ENCODE measurements at regions not wholly inside any gene's neighbourhood (a gene's known extent, or its start where the extent isn't known, plus 50 kb on each side); places are given as distances from the start of the nearest gene placed in this dataset.

GRCh38 chr9:108392877-108393276, 462.9 kb downstream of the ACTL7B start:
- ChIA-PET POLR2A (no interaction called here), CTCF (no interaction called here)
- WGBS (ENCODE audit: insufficient coverage): no CpG with 5 or more reads among the region's 1 CpG

GRCh38 chr9:108389056-108389455, 466.7 kb downstream of the ACTL7B start:
- H3K36me3 ChIP-seq (ENCODE audit: control insufficient read depth in 4 of 4, insufficient read depth in 4 of 4, low read length in 3 of 4): no peaks in the 10 kb centered on the region
- no peak overlapping the region for H3K4me3 ChIP-seq (ENCODE audit: control insufficient read depth in 1 of 7, extremely low read depth in 1 of 7, insufficient read depth in 4 of 7, low read depth in 2 of 7, low read length in 6 of 7)
- H3K9me3 ChIP-seq (ENCODE audit: control extremely low read depth in 1 of 5, control insufficient read depth in 4 of 5, insufficient read depth in 2 of 5, low read depth in 1 of 5, low read length in 4 of 5): no peaks in the 10 kb centered on the region
- no peaks in the 10 kb centered on the region for H3K4me1 ChIP-seq (ENCODE audit: control extremely low read depth in 1 of 4, control insufficient read depth in 4 of 4, insufficient read depth in 4 of 4, low read length in 3 of 4)
- no peak overlapping the region for H3K27ac ChIP-seq (ENCODE audit: insufficient read depth in 1 of 2, low read depth in 1 of 2, low read length in 2 of 2, poor library complexity in 1 of 2, severe bottlenecking in 2 of 2)
- POLR2A ChIA-PET: no interaction called here
- H3K27me3 ChIP-seq (replicated peaks in 2 of 5; ENCODE audit: control insufficient read depth in 4 of 5, insufficient read depth in 5 of 5, low read length in 4 of 5): no peaks in the 10 kb centered on the region
- CTCF ChIA-PET: no interaction called here
- DNase-seq: no peak
- WGBS (ENCODE audit: insufficient coverage): no CpG with 5 or more reads among the region's 1 CpG

More at GRCh38 chr9:108392877-108393276, 462.9 kb downstream of the ACTL7B start:
- Histone ChIP-seq H3K36me3 (ENCODE audit: control insufficient read depth in 4 of 4, insufficient read depth in 4 of 4, low read length in 3 of 4) (no peaks in the 10 kb centered on the region), H3K9me3 (ENCODE audit: control extremely low read depth in 1 of 5, control insufficient read depth in 4 of 5, insufficient read depth in 2 of 5, low read depth in 1 of 5, low read length in 4 of 5) (peaks cover 0 to 5% (median 0%) of the 10 kb centered on the region in 5 experiments), H3K4me3 (ENCODE audit: control insufficient read depth in 1 of 7, extremely low read depth in 1 of 7, insufficient read depth in 4 of 7, low read depth in 2 of 7, low read length in 6 of 7) (no peak overlapping the region), H3K27me3 (replicated peaks in 2 of 5; ENCODE audit: control insufficient read depth in 4 of 5, insufficient read depth in 5 of 5, low read length in 4 of 5) (no peaks in the 10 kb centered on the region), H3K4me1 (ENCODE audit: control extremely low read depth in 1 of 4, control insufficient read depth in 4 of 4, insufficient read depth in 4 of 4, low read length in 3 of 4) (no peaks in the 10 kb centered on the region), H3K27ac (ENCODE audit: insufficient read depth in 1 of 2, low read depth in 1 of 2, low read length in 2 of 2, poor library complexity in 1 of 2, severe bottlenecking in 2 of 2) (no peak overlapping the region)
- DNase-seq: no peak

GRCh38 chr9:108386859-108387384, 468.9 kb downstream of the ACTL7B start:
- no CpG with 5 or more reads among the region's 1 CpG for WGBS (ENCODE audit: insufficient coverage)
- Histone ChIP-seq H3K27me3 (replicated peaks in 2 of 5; ENCODE audit: control insufficient read depth in 4 of 5, insufficient read depth in 5 of 5, low read length in 4 of 5) (no peaks in the 10 kb centered on the region), H3K36me3 (ENCODE audit: control insufficient read depth in 4 of 4, insufficient read depth in 4 of 4, low read length in 3 of 4) (no peaks in the 10 kb centered on the region), H3K9me3 (ENCODE audit: control extremely low read depth in 1 of 5, control insufficient read depth in 4 of 5, insufficient read depth in 2 of 5, low read depth in 1 of 5, low read length in 4 of 5) (no peaks in the 10 kb centered on the region), H3K4me1 (ENCODE audit: control extremely low read depth in 1 of 4, control insufficient read depth in 4 of 4, insufficient read depth in 4 of 4, low read length in 3 of 4) (no peaks in the 10 kb centered on the region), H3K27ac (ENCODE audit: insufficient read depth in 1 of 2, low read depth in 1 of 2, low read length in 2 of 2, poor library complexity in 1 of 2, severe bottlenecking in 2 of 2) (no peak overlapping the region), H3K4me3 (ENCODE audit: control insufficient read depth in 1 of 7, extremely low read depth in 1 of 7, insufficient read depth in 4 of 7, low read depth in 2 of 7, low read length in 6 of 7) (no peak overlapping the region)
- no peak for DNase-seq
- ChIA-PET CTCF (no interaction called here), POLR2A (no interaction called here)

GRCh38 chr9:108386032-108386431, 469.8 kb downstream of the ACTL7B start:
- 86% methylated on average over 2 of the region's 2 CpGs for WGBS (ENCODE audit: insufficient coverage)
- Histone ChIP-seq H3K27me3 (replicated peaks in 2 of 5; ENCODE audit: control insufficient read depth in 4 of 5, insufficient read depth in 5 of 5, low read length in 4 of 5) (no peaks in the 10 kb centered on the region), H3K4me3 (ENCODE audit: control insufficient read depth in 1 of 7, extremely low read depth in 1 of 7, insufficient read depth in 4 of 7, low read depth in 2 of 7, low read length in 6 of 7) (no peak overlapping the region), H3K36me3 (ENCODE audit: control insufficient read depth in 4 of 4, insufficient read depth in 4 of 4, low read length in 3 of 4) (no peaks in the 10 kb centered on the region), H3K27ac (ENCODE audit: insufficient read depth in 1 of 2, low read depth in 1 of 2, low read length in 2 of 2, poor library complexity in 1 of 2, severe bottlenecking in 2 of 2) (no peak overlapping the region), H3K4me1 (ENCODE audit: control extremely low read depth in 1 of 4, control insufficient read depth in 4 of 4, insufficient read depth in 4 of 4, low read length in 3 of 4) (no peaks in the 10 kb centered on the region), H3K9me3 (ENCODE audit: control extremely low read depth in 1 of 5, control insufficient read depth in 4 of 5, insufficient read depth in 2 of 5, low read depth in 1 of 5, low read length in 4 of 5) (no peaks in the 10 kb centered on the region)
- no peak for DNase-seq
- ChIA-PET CTCF (no interaction called here), POLR2A (no interaction called here)

GRCh38 chr9:108383796-108384195, 472.0 kb downstream of the ACTL7B start:
- Histone ChIP-seq H3K27ac (ENCODE audit: insufficient read depth in 1 of 2, low read depth in 1 of 2, low read length in 2 of 2, poor library complexity in 1 of 2, severe bottlenecking in 2 of 2) (no peak overlapping the region), H3K4me1 (ENCODE audit: control extremely low read depth in 1 of 4, control insufficient read depth in 4 of 4, insufficient read depth in 4 of 4, low read length in 3 of 4) (no peaks in the 10 kb centered on the region), H3K4me3 (ENCODE audit: control insufficient read depth in 1 of 7, extremely low read depth in 1 of 7, insufficient read depth in 4 of 7, low read depth in 2 of 7, low read length in 6 of 7) (no peak overlapping the region), H3K9me3 (ENCODE audit: control extremely low read depth in 1 of 5, control insufficient read depth in 4 of 5, insufficient read depth in 2 of 5, low read depth in 1 of 5, low read length in 4 of 5) (peaks cover 0 to 1% (median 0%) of the 10 kb centered on the region in 5 experiments), H3K36me3 (ENCODE audit: control insufficient read depth in 4 of 4, insufficient read depth in 4 of 4, low read length in 3 of 4) (no peaks in the 10 kb centered on the region), H3K27me3 (replicated peaks in 2 of 5; ENCODE audit: control insufficient read depth in 4 of 5, insufficient read depth in 5 of 5, low read length in 4 of 5) (no peaks in the 10 kb centered on the region)
- DNase-seq: peak in 1 of 3 donors; percentile 9
- ChIA-PET POLR2A (no interaction called here), CTCF (no interaction called here)
- 100% methylated on average over 1 of the region's 1 CpG for WGBS (ENCODE audit: insufficient coverage)

- 89% methylated on average over 3 of the region's 6 CpGs for WGBS (ENCODE audit: insufficient coverage)
- CTCF ChIA-PET: no interaction called here
- H3K4me1 ChIP-seq (ENCODE audit: control extremely low read depth in 1 of 4, control insufficient read depth in 4 of 4, insufficient read depth in 4 of 4, low read length in 3 of 4): no peaks in the 10 kb centered on the region
These were observed 473.5 kb downstream of the ACTL7B start for GRCh38 chr9:108382310-108382709.

GRCh38 chr9:108377881-108378280, 477.9 kb downstream of the ACTL7B start:
- Histone ChIP-seq H3K9me3 (ENCODE audit: control extremely low read depth in 1 of 5, control insufficient read depth in 4 of 5, insufficient read depth in 2 of 5, low read depth in 1 of 5, low read length in 4 of 5) (peaks cover 0 to 6% (median 1%) of the 10 kb centered on the region in 5 experiments), H3K36me3 (ENCODE audit: control insufficient read depth in 4 of 4, insufficient read depth in 4 of 4, low read length in 3 of 4) (no peaks in the 10 kb centered on the region), H3K27me3 (replicated peaks in 2 of 5; ENCODE audit: control insufficient read depth in 4 of 5, insufficient read depth in 5 of 5, low read length in 4 of 5) (no peaks in the 10 kb centered on the region), H3K27ac (ENCODE audit: insufficient read depth in 1 of 2, low read depth in 1 of 2, low read length in 2 of 2, poor library complexity in 1 of 2, severe bottlenecking in 2 of 2) (no peak overlapping the region), H3K4me1 (ENCODE audit: control extremely low read depth in 1 of 4, control insufficient read depth in 4 of 4, insufficient read depth in 4 of 4, low read length in 3 of 4) (no peaks in the 10 kb centered on the region), H3K4me3 (ENCODE audit: control insufficient read depth in 1 of 7, extremely low read depth in 1 of 7, insufficient read depth in 4 of 7, low read depth in 2 of 7, low read length in 6 of 7) (no peak overlapping the region)
- ChIA-PET CTCF (no interaction called here), POLR2A (no interaction called here)
- WGBS (ENCODE audit: insufficient coverage): 100% methylated on average over 2 of the region's 2 CpGs
- DNase-seq: no peak

More at GRCh38 chr9:108382310-108382709, 473.5 kb downstream of the ACTL7B start:
- DNase-seq: no peak
- H3K36me3 ChIP-seq (ENCODE audit: control insufficient read depth in 4 of 4, insufficient read depth in 4 of 4, low read length in 3 of 4): no peaks in the 10 kb centered on the region
- no peaks in the 10 kb centered on the region for H3K27me3 ChIP-seq (replicated peaks in 2 of 5; ENCODE audit: control insufficient read depth in 4 of 5, insufficient read depth in 5 of 5, low read length in 4 of 5)
- POLR2A ChIA-PET: no interaction called here
- no peak overlapping the region for H3K4me3 ChIP-seq (ENCODE audit: control insufficient read depth in 1 of 7, extremely low read depth in 1 of 7, insufficient read depth in 4 of 7, low read depth in 2 of 7, low read length in 6 of 7)
- H3K9me3 ChIP-seq (ENCODE audit: control extremely low read depth in 1 of 5, control insufficient read depth in 4 of 5, insufficient read depth in 2 of 5, low read depth in 1 of 5, low read length in 4 of 5): peaks cover 0 to 1% (median 0%) of the 10 kb centered on the region in 5 experiments
- H3K27ac ChIP-seq (ENCODE audit: insufficient read depth in 1 of 2, low read depth in 1 of 2, low read length in 2 of 2, poor library complexity in 1 of 2, severe bottlenecking in 2 of 2): no peak overlapping the region

All from common myeloid progenitor, CD34-positive (primary cell).